ENCODE measurements at regions not wholly inside any gene's neighbourhood (a gene's known extent, or its start where the extent isn't known, plus 50 kb on each side); places are given as distances from the start of the nearest gene placed in this dataset.

DNA sequence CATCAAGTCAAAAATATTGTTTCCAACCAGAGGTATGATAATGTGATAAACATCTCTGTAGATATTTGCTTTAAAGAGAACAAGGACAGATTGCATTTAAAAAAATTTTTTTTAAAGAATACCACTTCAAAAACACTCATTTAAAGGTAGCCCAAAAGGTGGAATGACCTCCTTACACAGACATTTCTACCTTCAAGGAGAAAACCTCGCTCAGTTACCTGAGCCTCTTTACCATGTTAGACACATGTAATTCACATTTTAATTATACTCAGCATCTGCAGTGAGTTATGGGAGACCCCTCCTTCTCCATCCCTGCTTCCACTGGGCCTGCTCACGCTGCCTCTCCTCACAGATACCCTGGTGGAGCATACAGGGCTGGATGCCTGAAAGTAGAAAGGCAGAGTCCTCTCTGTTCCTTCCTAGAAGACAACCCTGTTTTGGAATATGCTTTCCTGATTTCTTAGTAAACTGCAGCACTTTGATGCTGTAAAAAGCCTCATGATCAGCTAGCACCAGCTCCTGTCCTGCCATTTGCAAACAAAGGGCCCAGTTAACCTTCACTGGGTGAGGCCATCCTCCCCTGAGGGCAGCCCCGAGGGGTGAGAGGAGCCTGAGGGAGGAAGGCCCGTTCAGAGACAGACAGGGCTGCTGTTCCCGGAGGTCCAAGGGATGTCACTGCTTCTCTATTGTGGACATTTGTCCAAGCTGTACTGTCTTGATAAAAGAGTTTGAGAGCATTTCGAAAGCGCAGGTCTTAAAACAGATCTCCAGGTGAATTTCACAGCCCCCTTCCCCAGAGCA lies 117.8 kb downstream of the IRS2 start (continued):
- TF ChIP-seq, protein P1, sequence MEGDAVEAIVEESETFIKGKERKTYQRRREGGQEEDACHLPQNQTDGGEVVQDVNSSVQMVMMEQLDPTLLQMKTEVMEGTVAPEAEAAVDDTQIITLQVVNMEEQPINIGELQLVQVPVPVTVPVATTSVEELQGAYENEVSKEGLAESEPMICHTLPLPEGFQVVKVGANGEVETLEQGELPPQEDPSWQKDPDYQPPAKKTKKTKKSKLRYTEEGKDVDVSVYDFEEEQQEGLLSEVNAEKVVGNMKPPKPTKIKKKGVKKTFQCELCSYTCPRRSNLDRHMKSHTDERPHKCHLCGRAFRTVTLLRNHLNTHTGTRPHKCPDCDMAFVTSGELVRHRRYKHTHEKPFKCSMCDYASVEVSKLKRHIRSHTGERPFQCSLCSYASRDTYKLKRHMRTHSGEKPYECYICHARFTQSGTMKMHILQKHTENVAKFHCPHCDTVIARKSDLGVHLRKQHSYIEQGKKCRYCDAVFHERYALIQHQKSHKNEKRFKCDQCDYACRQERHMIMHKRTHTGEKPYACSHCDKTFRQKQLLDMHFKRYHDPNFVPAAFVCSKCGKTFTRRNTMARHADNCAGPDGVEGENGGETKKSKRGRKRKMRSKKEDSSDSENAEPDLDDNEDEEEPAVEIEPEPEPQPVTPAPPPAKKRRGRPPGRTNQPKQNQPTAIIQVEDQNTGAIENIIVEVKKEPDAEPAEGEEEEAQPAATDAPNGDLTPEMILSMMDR (IDR thresholded peaks at IDR 0.05 in 2 of 3, conservative IDR thresholded peaks at IDR 0.05 in 1 of 3; ENCODE audit: borderline replicate concordance in 1 of 3, insufficient read depth in 1 of 3, low read depth in 2 of 3, low read length in 2 of 3), result no peak
- no peak for TF ChIP-seq JUND (IDR thresholded peaks at IDR 0.05)

DNA sequence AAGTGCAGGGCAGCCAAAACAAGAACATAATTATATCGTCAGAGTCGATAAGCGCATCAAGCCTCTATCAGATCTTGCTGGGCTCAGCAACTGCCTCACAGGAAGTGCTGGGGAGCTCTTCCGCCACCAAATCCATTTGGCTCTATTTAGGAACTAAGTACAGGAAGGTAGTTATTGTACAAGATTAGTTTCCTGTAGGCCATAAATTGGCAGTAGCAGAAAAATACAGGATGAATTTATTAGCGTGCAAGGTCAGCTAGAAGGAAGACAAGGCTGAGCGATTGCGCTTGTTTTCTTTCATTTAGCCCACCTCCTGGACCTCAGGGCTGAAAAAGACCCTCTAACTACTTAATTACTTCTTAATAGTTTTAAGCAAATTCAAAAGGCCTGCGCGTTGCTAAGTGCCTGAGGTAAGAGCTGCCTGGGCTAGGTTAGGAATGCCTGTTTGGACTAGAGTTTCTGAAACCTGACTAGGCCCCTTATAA lies 118.5 kb downstream of the IRS2 start:
- DNase-seq (ENCODE audit: low read depth, low spot score) (no peak), ATAC-seq (no peak)
- H3K9me2 ChIP-seq (ENCODE audit: insufficient read depth), result no peaks in the 10 kb centered on the region
- H3K4me1 ChIP-seq (ENCODE audit: control insufficient read depth in 1 of 2, insufficient read depth in 2 of 2, low read length in 2 of 2), result peaks cover 0 to 2% of the 10 kb centered on the region in 2 experiments; a peak in 1 of 4 replicates
- no peak overlapping the region for H3K4me2 ChIP-seq (ENCODE audit: low read length)
- H3K79me2 ChIP-seq (ENCODE audit: insufficient read depth, low read length), result no peaks in the 10 kb centered on the region
- no peaks in the 10 kb centered on the region for H4K20me1 ChIP-seq (ENCODE audit: insufficient read depth)
- BruUV-seq (replicated peaks), result no TSS peak
- no peak overlapping the region for H3K9ac ChIP-seq (ENCODE audit: low read length)
- no peak overlapping the region for H3K27ac ChIP-seq (ENCODE audit: low read depth, low read length)
- H3K9me3 ChIP-seq (ENCODE audit: control insufficient read depth in 1 of 2, insufficient read depth in 1 of 2, low read depth in 1 of 2, low read length in 2 of 2), result no peaks in the 10 kb centered on the region
- intact Hi-C loops (cut with micrococcal nuclease), result no loop called here
- no peak overlapping the region for H3K4me3 ChIP-seq (replicated peaks in 1 of 2; ENCODE audit: low read depth in 1 of 2, low read length in 2 of 2)
- no peak overlapping the region for H2AFZ ChIP-seq (ENCODE audit: low read depth, low read length, poor library complexity, severe bottlenecking)
- H3K27me3 ChIP-seq (ENCODE audit: insufficient read depth, low read length), result no peaks in the 10 kb centered on the region
- POLR2A ChIA-PET, result no interaction called here
- CTCF ChIA-PET, result no interaction called here
- H3K36me3 ChIP-seq (ENCODE audit: control insufficient read depth in 1 of 2, insufficient read depth in 2 of 2, low read length in 2 of 2), result no peaks in the 10 kb centered on the region
- RAD21 ChIA-PET (ENCODE audit: low non-redundant PET in 1 of 2, low total read pairs in 2 of 2, uncharacterized antibody in 2 of 2, unreplicated experiment in 2 of 2), result no interaction called here
- no peak for TF ChIP-seq CBX3 (IDR thresholded peaks at IDR 0.05; ENCODE audit: low read depth)
- no peak for TF ChIP-seq TCF7L2 (IDR thresholded peaks at IDR 0.05; ENCODE audit: borderline replicate concordance, extremely low read depth, insufficient read depth, insufficient read length)
- TF ChIP-seq SP1 (IDR thresholded peaks at IDR 0.05; ENCODE audit: low read depth), result no peak
- no peak for TF ChIP-seq EGR1 (IDR thresholded peaks at IDR 0.05; ENCODE audit: low read depth)
- no peak for TF ChIP-seq ZFX (IDR thresholded peaks at IDR 0.05)
- no peak for TF ChIP-seq YY1 (IDR thresholded peaks at IDR 0.05; ENCODE audit: extremely low read depth, insufficient replicate concordance, low read depth, low read length)
- TF ChIP-seq, protein P2, sequence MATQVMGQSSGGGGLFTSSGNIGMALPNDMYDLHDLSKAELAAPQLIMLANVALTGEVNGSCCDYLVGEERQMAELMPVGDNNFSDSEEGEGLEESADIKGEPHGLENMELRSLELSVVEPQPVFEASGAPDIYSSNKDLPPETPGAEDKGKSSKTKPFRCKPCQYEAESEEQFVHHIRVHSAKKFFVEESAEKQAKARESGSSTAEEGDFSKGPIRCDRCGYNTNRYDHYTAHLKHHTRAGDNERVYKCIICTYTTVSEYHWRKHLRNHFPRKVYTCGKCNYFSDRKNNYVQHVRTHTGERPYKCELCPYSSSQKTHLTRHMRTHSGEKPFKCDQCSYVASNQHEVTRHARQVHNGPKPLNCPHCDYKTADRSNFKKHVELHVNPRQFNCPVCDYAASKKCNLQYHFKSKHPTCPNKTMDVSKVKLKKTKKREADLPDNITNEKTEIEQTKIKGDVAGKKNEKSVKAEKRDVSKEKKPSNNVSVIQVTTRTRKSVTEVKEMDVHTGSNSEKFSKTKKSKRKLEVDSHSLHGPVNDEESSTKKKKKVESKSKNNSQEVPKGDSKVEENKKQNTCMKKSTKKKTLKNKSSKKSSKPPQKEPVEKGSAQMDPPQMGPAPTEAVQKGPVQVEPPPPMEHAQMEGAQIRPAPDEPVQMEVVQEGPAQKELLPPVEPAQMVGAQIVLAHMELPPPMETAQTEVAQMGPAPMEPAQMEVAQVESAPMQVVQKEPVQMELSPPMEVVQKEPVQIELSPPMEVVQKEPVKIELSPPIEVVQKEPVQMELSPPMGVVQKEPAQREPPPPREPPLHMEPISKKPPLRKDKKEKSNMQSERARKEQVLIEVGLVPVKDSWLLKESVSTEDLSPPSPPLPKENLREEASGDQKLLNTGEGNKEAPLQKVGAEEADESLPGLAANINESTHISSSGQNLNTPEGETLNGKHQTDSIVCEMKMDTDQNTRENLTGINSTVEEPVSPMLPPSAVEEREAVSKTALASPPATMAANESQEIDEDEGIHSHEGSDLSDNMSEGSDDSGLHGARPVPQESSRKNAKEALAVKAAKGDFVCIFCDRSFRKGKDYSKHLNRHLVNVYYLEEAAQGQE (IDR thresholded peaks at IDR 0.05; ENCODE audit: low read depth), result no peak
- TF ChIP-seq, protein P3, sequence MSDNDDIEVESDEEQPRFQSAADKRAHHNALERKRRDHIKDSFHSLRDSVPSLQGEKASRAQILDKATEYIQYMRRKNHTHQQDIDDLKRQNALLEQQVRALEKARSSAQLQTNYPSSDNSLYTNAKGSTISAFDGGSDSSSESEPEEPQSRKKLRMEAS (IDR thresholded peaks at IDR 0.05), result no peak
- no peak for TF ChIP-seq EZH2phosphoT487 (IDR thresholded peaks at IDR 0.05; ENCODE audit: borderline replicate concordance)
- TF ChIP-seq SRF (IDR thresholded peaks at IDR 0.05; ENCODE audit: low read depth), result no peak
- no peak for TF ChIP-seq ELF1 (IDR thresholded peaks at IDR 0.05; ENCODE audit: borderline replicate concordance, low read depth)
- no peak for TF ChIP-seq RAD21 (IDR thresholded peaks at IDR 0.05; ENCODE audit: low read depth)
- TF ChIP-seq JUND (IDR thresholded peaks at IDR 0.05), result no peak
- TF ChIP-seq FOSL1 (IDR thresholded peaks at IDR 0.05; ENCODE audit: low read depth), result no peak
- TF ChIP-seq CEBPB (IDR thresholded peaks at IDR 0.05; ENCODE audit: low read depth), result no peak

Measured in HCT116 (cell line).